GM18519 (cell line): ENCODE measurements at regions not wholly inside any gene's neighbourhood (a gene's known extent, or its start where the extent isn't known, plus 50 kb on each side); places are given as distances from the start of the nearest gene placed in this dataset.
"Not testable (repeated sequence)": the region's sequence is repeated elsewhere in the genome, so short reads cannot be mapped to it uniquely, and the experiment has no call there.

Experiments used
- ATAC-seq: cut with Tn5 transposase; IDR thresholded peaks from one replicate; pipeline ENCODE4 v1.9.1; 2021; ENCODE audit warnings: mild to moderate bottlenecking, moderate library complexity; ENCODE audit not compliant: unreplicated experiment, low FRiP score

- ATAC-seq: no peak
Observed at GRCh38 chr12:107144441-107144840, 51.1 kb upstream of the CRY1 start.

GRCh38 chr12:107144990-107145389 is 51.6 kb upstream of the CRY1 start:
- ATAC-seq: no peak

- ATAC-seq: no peak
Observed at GRCh38 chr12:107145397-107145796, 52.0 kb upstream of the CRY1 start.

GRCh38 chr12:107148107-107148506 is 54.8 kb upstream of the CRY1 start:
- ATAC-seq: no peak

- no peak for ATAC-seq
Observed at GRCh38 chr12:107152315-107152714, 59.0 kb upstream of the CRY1 start.

GRCh38 chr12:107159384-107159900 is 66.1 kb upstream of the CRY1 start:
- ATAC-seq: no peak

GRCh38 chr12:107163413-107163812 is 70.1 kb upstream of the CRY1 start:
- ATAC-seq: no peak

- ATAC-seq: no peak
Observed at GRCh38 chr12:107164392-107164791, 71.0 kb upstream of the CRY1 start.

- ATAC-seq: no peak
Observed at GRCh38 chr12:107165581-107165980, 72.2 kb upstream of the CRY1 start.

GRCh38 chr12:107167756-107168155 is 74.4 kb upstream of the CRY1 start:
- ATAC-seq: no peak

GRCh38 chr12:107169200-107169599 is 75.9 kb upstream of the CRY1 start:
- no peak for ATAC-seq

GRCh38 chr12:107178776-107179175 is 85.4 kb upstream of the CRY1 start:
- no peak for ATAC-seq

GRCh38 chr12:107179871-107180270 is 86.5 kb upstream of the CRY1 start:
- no peak for ATAC-seq

- no peak for ATAC-seq
Observed at GRCh38 chr12:107180272-107180671, 86.9 kb upstream of the CRY1 start.

- no peak for ATAC-seq
Observed at GRCh38 chr12:107184359-107184930, 91.1 kb upstream of the CRY1 start.

GRCh38 chr12:107196681-107197080 is 103.3 kb upstream of the CRY1 start:
- ATAC-seq: no peak

GRCh38 chr12:107200394-107200793 is 107.0 kb upstream of the CRY1 start:
- no peak for ATAC-seq

- ATAC-seq: no peak
Observed at GRCh38 chr12:107207931-107208525, 114.7 kb upstream of the CRY1 start.

- not testable (repeated sequence) for ATAC-seq
Observed at GRCh38 chr12:107209700-107210099, 116.4 kb upstream of the CRY1 start.

- not testable (repeated sequence) for ATAC-seq
Observed at GRCh38 chr12:107214373-107214773, 121.0 kb upstream of the CRY1 start.

- not testable (repeated sequence) for ATAC-seq
Observed at GRCh38 chr12:107216411-107216810, 123.1 kb upstream of the CRY1 start.

GRCh38 chr12:107219301-107219700 is 126.0 kb upstream of the CRY1 start:
- ATAC-seq: no peak
